GM18499 (cell line): ENCODE measurements at regions not wholly inside any gene's neighbourhood (a gene's known extent, or its start where the extent isn't known, plus 50 kb on each side); places are given as distances from the start of the nearest gene placed in this dataset.
"Not testable (repeated sequence)": the region's sequence is repeated elsewhere in the genome, so short reads cannot be mapped to it uniquely, and the experiment has no call there.

Experiments used
- ATAC-seq: cut with Tn5 transposase; IDR thresholded peaks from one replicate; pipeline ENCODE4 v1.9.1; 2021; ENCODE audit warnings: moderate number of reproducible peaks; ENCODE audit not compliant: insufficient read depth, unreplicated experiment

GRCh38 chr16:87217802-87218201 lies 99.4 kb downstream of the C16orf95 start:
- ATAC-seq = not testable (repeated sequence)

GRCh38 chr16:87218281-87219055 lies 98.7 kb downstream of the C16orf95 start:
- ATAC-seq = no peak

- no peak for ATAC-seq
These were observed 97.8 kb downstream of the C16orf95 start for GRCh38 chr16:87219287-87219909.

- no peak for ATAC-seq
These were observed 95.6 kb downstream of the C16orf95 start for GRCh38 chr16:87221633-87222032.

- no peak for ATAC-seq
These were observed 94.9 kb downstream of the C16orf95 start for GRCh38 chr16:87222335-87222734.

GRCh38 chr16:87223656-87224248 lies 93.4 kb downstream of the C16orf95 start:
- no peak for ATAC-seq

GRCh38 chr16:87226926-87227295 lies 90.3 kb downstream of the C16orf95 start:
- no peak for ATAC-seq

GRCh38 chr16:87227296-87227951 lies 89.8 kb downstream of the C16orf95 start:
- no peak for ATAC-seq

- ATAC-seq = no peak
These were observed 88.8 kb downstream of the C16orf95 start for GRCh38 chr16:87228363-87228762.

- ATAC-seq = no peak
These were observed 87.7 kb downstream of the C16orf95 start for GRCh38 chr16:87229230-87230188.

GRCh38 chr16:87230571-87230970 lies 86.6 kb downstream of the C16orf95 start:
- no peak for ATAC-seq

- ATAC-seq = no peak
These were observed 85.9 kb downstream of the C16orf95 start for GRCh38 chr16:87231295-87231694.

- ATAC-seq = no peak
These were observed 85.3 kb downstream of the C16orf95 start for GRCh38 chr16:87231911-87232310.

- ATAC-seq = no peak
These were observed 83.3 kb downstream of the C16orf95 start for GRCh38 chr16:87233928-87234327.

- no peak for ATAC-seq
These were observed 82.6 kb downstream of the C16orf95 start for GRCh38 chr16:87234601-87235000.

GRCh38 chr16:87235810-87236515 lies 81.2 kb downstream of the C16orf95 start:
- ATAC-seq = no peak

GRCh38 chr16:87236516-87237115 lies 80.6 kb downstream of the C16orf95 start:
- ATAC-seq = no peak

- ATAC-seq = no peak
These were observed 78.9 kb downstream of the C16orf95 start for GRCh38 chr16:87238361-87238715.

GRCh38 chr16:87239545-87239944 lies 77.6 kb downstream of the C16orf95 start:
- no peak for ATAC-seq
